IMR-90 (cell line): ENCODE measurements at regions not wholly inside any gene's neighbourhood (a gene's known extent, or its start where the extent isn't known, plus 50 kb on each side); places are given as distances from the start of the nearest gene placed in this dataset.

Experiments
- BHLHE40 ChIP-seq: fragments of 150-350 bp; IDR thresholded peaks from 2 replicates; pipeline ENCODE4 v1.6.1; 2016; ENCODE audit warnings: mild to moderate bottlenecking, low read depth, low read length
- CEBPB ChIP-seq: IDR thresholded peaks from 2 replicates; pipeline ENCODE4 v1.6.1; 2012; ENCODE audit warnings: low read depth, low read length, improper control_type of control experiment
- CTCF ChIP-seq: conservative IDR thresholded peaks from 2 replicates; pipeline ENCODE4 v1.5.1; 2012; ENCODE audit warnings: mild to moderate bottlenecking, low read depth, low read length, improper control_type of control experiment
- ELK1 ChIP-seq: fragments of 150-350 bp; IDR thresholded peaks from 2 replicates; pipeline ENCODE4 v1.6.1; 2016; ENCODE audit warnings: low read depth, mild to moderate bottlenecking, low read length, moderate library complexity, borderline replicate concordance
- MAFK ChIP-seq: IDR thresholded peaks from 2 replicates; pipeline ENCODE4 v1.6.1; 2012; ENCODE audit warnings: low read depth, low read length, improper control_type of control experiment
- MAZ ChIP-seq: IDR thresholded peaks from 2 replicates; pipeline ENCODE4 v1.6.1; 2012; ENCODE audit warnings: low read depth, mild to moderate bottlenecking, low read length, improper control_type of control experiment, moderate library complexity, borderline replicate concordance
- NFE2L2 ChIP-seq: fragments of 150-350 bp; IDR thresholded peaks from 2 replicates; pipeline ENCODE4 v1.6.1; 2016; ENCODE audit warnings: low read depth, mild to moderate bottlenecking, low read length
- POLR2A ChIP-seq: IDR thresholded peaks from 2 replicates; pipeline ENCODE4 v1.6.1; 2012; ENCODE audit warnings: mild to moderate bottlenecking, low read depth, low read length
- RAD21 ChIP-seq: IDR thresholded peaks from 2 replicates; pipeline ENCODE4 v1.6.1; 2012; ENCODE audit warnings: low read length, improper control_type of control experiment
- RCOR1 ChIP-seq: IDR thresholded peaks from 2 replicates; pipeline ENCODE4 v1.6.1; 2012; ENCODE audit warnings: mild to moderate bottlenecking, low read length, improper control_type of control experiment; ENCODE audit not compliant: insufficient replicate concordance
- RFX5 ChIP-seq: IDR thresholded peaks from 2 replicates; pipeline ENCODE4 v1.8.0; 2012; ENCODE audit warnings: low read depth, mild to moderate bottlenecking, low read length, moderate library complexity
- SMC3 ChIP-seq: fragments of 150-350 bp; IDR thresholded peaks from 2 replicates; pipeline ENCODE4 v1.6.1; 2016; ENCODE audit warnings: low read depth, mild to moderate bottlenecking, antibody characterized with exemption, low read length, moderate library complexity

GRCh38 chr14:36227802-36228201 lies 51.3 kb upstream of the PTCSC3 start:
- TF ChIP-seq RAD21 (no peak), RCOR1 (no peak), POLR2A (no peak), BHLHE40 (no peak), CTCF (no peak), CEBPB (no peak), RFX5 (no peak), NFE2L2 (no peak), ELK1 (no peak), MAFK (no peak), SMC3 (no peak), MAZ (no peak)
